ENCODE measurements at regions not wholly inside any gene's neighbourhood (a gene's known extent, or its start where the extent isn't known, plus 50 kb on each side); places are given as distances from the start of the nearest gene placed in this dataset.

- no peak overlapping the region for H3K27ac Mint-ChIP-seq (ENCODE audit: unreplicated experiment)
- no peak overlapping the region for H3K4me3 Mint-ChIP-seq (ENCODE audit: unreplicated experiment)
- Histone ChIP-seq H3K79me2 (ENCODE audit: insufficient read depth, low read length) (no peaks in the 10 kb centered on the region), H3K27ac (ENCODE audit: low read depth, low read length) (no peak overlapping the region), H3K4me2 (ENCODE audit: low read length) (no peak overlapping the region), H3K9ac (ENCODE audit: low read length) (no peak overlapping the region), H4K20me1 (ENCODE audit: insufficient read depth, low read length) (no peaks in the 10 kb centered on the region), H3K9me3 (ENCODE audit: insufficient read depth, low read depth, low read length) (no peaks in the 10 kb centered on the region), H3K27me3 (ENCODE audit: insufficient read depth, low read length) (no peaks in the 10 kb centered on the region), H2AFZ (ENCODE audit: low read depth, low read length) (no peak overlapping the region), H3K4me1 (ENCODE audit: insufficient read depth, low read length) (no peaks in the 10 kb centered on the region), H3K4me3 (ENCODE audit: insufficient read depth, low read depth, low read length) (no peak overlapping the region), H3K36me3 (ENCODE audit: insufficient read depth, low read length) (no peaks in the 10 kb centered on the region)
- H3K27me3 Mint-ChIP-seq (ENCODE audit: low read depth, unreplicated experiment), result peaks cover 16% of the 10 kb centered on the region
- DNase-seq (ENCODE audit: low read depth) (peak; percentile 13), FAIRE-seq (no peak)
- no peaks in the 10 kb centered on the region for H3K9me3 Mint-ChIP-seq (ENCODE audit: unreplicated experiment)
- no peak for TF ChIP-seq CTCF (IDR thresholded peaks at IDR 0.05; ENCODE audit: insufficient read depth, low read depth, low read length)
- TF ChIP-seq EZH2 (IDR thresholded peaks at IDR 0.05; ENCODE audit: insufficient read depth, low read length), result no peak
- H3K4me1 Mint-ChIP-seq (ENCODE audit: low read depth, unreplicated experiment), result peaks cover 5% of the 10 kb centered on the region
- H3K36me3 Mint-ChIP-seq (ENCODE audit: low read depth, unreplicated experiment), result no peaks in the 10 kb centered on the region
Measured at GRCh38 chr16:9192746-9193145, 101.3 kb downstream of the HAPSTR1 start.

- no peak overlapping the region for H3K4me3 Mint-ChIP-seq (ENCODE audit: unreplicated experiment)
- no peak overlapping the region for H3K27ac ChIP-seq (ENCODE audit: low read depth, low read length)
- H3K4me1 Mint-ChIP-seq (ENCODE audit: low read depth, unreplicated experiment), result peaks cover 5% of the 10 kb centered on the region
- no peak for FAIRE-seq
- no peak for DNase-seq (ENCODE audit: low read depth)
- no peaks in the 10 kb centered on the region for H4K20me1 ChIP-seq (ENCODE audit: insufficient read depth, low read length)
- TF ChIP-seq CTCF (IDR thresholded peaks at IDR 0.05; ENCODE audit: insufficient read depth, low read depth, low read length) (no peak), EZH2 (IDR thresholded peaks at IDR 0.05; ENCODE audit: insufficient read depth, low read length) (no peak)
- H3K9me3 Mint-ChIP-seq (ENCODE audit: unreplicated experiment), result no peaks in the 10 kb centered on the region
- no peaks in the 10 kb centered on the region for H3K79me2 ChIP-seq (ENCODE audit: insufficient read depth, low read length)
- no peaks in the 10 kb centered on the region for H3K9me3 ChIP-seq (ENCODE audit: insufficient read depth, low read depth, low read length)
- H3K9ac ChIP-seq (ENCODE audit: low read length), result no peak overlapping the region
- no peak overlapping the region for H3K27ac Mint-ChIP-seq (ENCODE audit: unreplicated experiment)
- no peak overlapping the region for H3K4me3 ChIP-seq (ENCODE audit: insufficient read depth, low read depth, low read length)
- no peaks in the 10 kb centered on the region for H3K36me3 Mint-ChIP-seq (ENCODE audit: low read depth, unreplicated experiment)
- no peak overlapping the region for H2AFZ ChIP-seq (ENCODE audit: low read depth, low read length)
- H3K4me2 ChIP-seq (ENCODE audit: low read length), result no peak overlapping the region
- no peaks in the 10 kb centered on the region for H3K27me3 ChIP-seq (ENCODE audit: insufficient read depth, low read length)
- H3K36me3 ChIP-seq (ENCODE audit: insufficient read depth, low read length), result no peaks in the 10 kb centered on the region
- H3K4me1 ChIP-seq (ENCODE audit: insufficient read depth, low read length), result no peaks in the 10 kb centered on the region
- H3K27me3 Mint-ChIP-seq (ENCODE audit: low read depth, unreplicated experiment), result peaks cover 16% of the 10 kb centered on the region
Measured at GRCh38 chr16:9195287-9195686, 103.8 kb downstream of the HAPSTR1 start.

GRCh38 chr16:9197957-9198661 lies 106.7 kb downstream of the HAPSTR1 start:
- no peaks in the 10 kb centered on the region for H3K9me3 ChIP-seq (ENCODE audit: insufficient read depth, low read depth, low read length)
- TF ChIP-seq CTCF (IDR thresholded peaks at IDR 0.05; ENCODE audit: insufficient read depth, low read depth, low read length), result no peak
- no peak for TF ChIP-seq EZH2 (IDR thresholded peaks at IDR 0.05; ENCODE audit: insufficient read depth, low read length)
- FAIRE-seq (no peak), DNase-seq (ENCODE audit: low read depth) (no peak)
- H4K20me1 ChIP-seq (ENCODE audit: insufficient read depth, low read length), result no peaks in the 10 kb centered on the region
- no peak overlapping the region for H3K27ac Mint-ChIP-seq (ENCODE audit: unreplicated experiment)
- no peak overlapping the region for H3K4me3 ChIP-seq (ENCODE audit: insufficient read depth, low read depth, low read length)
- H3K79me2 ChIP-seq (ENCODE audit: insufficient read depth, low read length), result no peaks in the 10 kb centered on the region
- H3K9me3 Mint-ChIP-seq (ENCODE audit: unreplicated experiment), result peaks cover 5% of the 10 kb centered on the region
- no peak overlapping the region for H3K4me2 ChIP-seq (ENCODE audit: low read length)
- no peaks in the 10 kb centered on the region for H3K4me1 ChIP-seq (ENCODE audit: insufficient read depth, low read length)
- H3K36me3 Mint-ChIP-seq (ENCODE audit: low read depth, unreplicated experiment), result no peaks in the 10 kb centered on the region
- H2AFZ ChIP-seq (ENCODE audit: low read depth, low read length), result no peak overlapping the region
- no peaks in the 10 kb centered on the region for H3K4me1 Mint-ChIP-seq (ENCODE audit: low read depth, unreplicated experiment)
- H3K36me3 ChIP-seq (ENCODE audit: insufficient read depth, low read length), result no peaks in the 10 kb centered on the region
- no peak overlapping the region for H3K9ac ChIP-seq (ENCODE audit: low read length)
- H3K27me3 ChIP-seq (ENCODE audit: insufficient read depth, low read length), result no peaks in the 10 kb centered on the region
- peaks cover 15% of the 10 kb centered on the region for H3K27me3 Mint-ChIP-seq (ENCODE audit: low read depth, unreplicated experiment)
- no peak overlapping the region for H3K4me3 Mint-ChIP-seq (ENCODE audit: unreplicated experiment)
- H3K27ac ChIP-seq (ENCODE audit: low read depth, low read length), result no peak overlapping the region
